HT-29 (cell line): ENCODE measurements at regions not wholly inside any gene's neighbourhood (a gene's known extent, or its start where the extent isn't known, plus 50 kb on each side); places are given as distances from the start of the nearest gene placed in this dataset.

Source experiments
- DNase-seq: peaks from one replicate; pipeline ENCODE4 v3.0.0-alpha.2; 2015; ENCODE audit warnings: low spot score

GRCh38 chr2:22530131-22530530, 854.8 kb upstream of the KLHL29 start:
- no peak for DNase-seq

GRCh38 chr2:22536133-22536532, 848.8 kb upstream of the KLHL29 start:
- DNase-seq: peak; percentile 2

GRCh38 chr2:22554453-22554852, 830.5 kb upstream of the KLHL29 start:
- DNase-seq: no peak

DNA sequence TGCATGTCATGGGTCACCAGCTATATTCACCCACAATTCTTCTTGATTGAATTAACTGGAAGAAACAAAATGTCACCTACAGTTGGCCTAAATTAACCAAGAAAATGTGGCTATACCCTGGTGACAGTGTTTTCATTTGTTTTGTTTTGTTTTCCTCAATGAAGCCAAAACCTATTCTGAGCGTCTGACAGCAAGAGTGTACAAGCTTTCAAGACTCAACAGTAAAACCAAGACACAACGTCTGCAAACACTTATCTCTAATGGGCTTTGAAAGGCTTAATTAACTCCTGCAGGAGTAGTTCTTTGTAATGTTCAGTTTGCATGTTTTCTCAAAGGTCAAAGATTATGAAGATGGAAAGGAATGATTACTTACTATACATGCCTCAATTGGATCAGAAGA, 827.6 kb upstream of the KLHL29 start:
- no peak for DNase-seq

DNA sequence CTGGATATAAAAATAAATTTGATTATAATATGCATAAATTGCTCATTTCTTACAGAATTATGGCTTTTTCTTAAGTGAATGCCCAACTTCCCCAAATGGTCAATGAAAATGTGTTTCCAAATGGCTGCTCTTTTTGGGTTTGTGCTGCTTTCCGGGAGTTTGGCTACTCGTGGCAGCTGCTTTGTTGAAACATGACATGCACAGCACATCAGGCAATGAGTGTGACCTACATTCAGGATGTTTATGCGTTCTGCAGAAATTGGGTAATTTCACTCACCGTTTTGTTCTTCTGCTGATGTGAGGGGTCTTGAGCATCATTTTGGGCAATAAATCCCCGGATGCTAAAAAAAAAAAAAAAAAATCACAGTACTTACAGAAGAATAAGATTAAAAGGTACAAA, 825.0 kb upstream of the KLHL29 start:
- DNase-seq: no peak

- DNase-seq: no peak
These were observed 805.6 kb upstream of the KLHL29 start for GRCh38 chr2:22579341-22579740.

- DNase-seq: no peak
These were observed 802.9 kb upstream of the KLHL29 start for GRCh38 chr2:22582107-22582506.

GRCh38 chr2:22596306-22596705, 788.7 kb upstream of the KLHL29 start:
- no peak for DNase-seq

- no peak for DNase-seq
These were observed 784.8 kb upstream of the KLHL29 start for GRCh38 chr2:22600156-22600555.

- no peak for DNase-seq
These were observed 784.0 kb upstream of the KLHL29 start for GRCh38 chr2:22600999-22601398.

DNA sequence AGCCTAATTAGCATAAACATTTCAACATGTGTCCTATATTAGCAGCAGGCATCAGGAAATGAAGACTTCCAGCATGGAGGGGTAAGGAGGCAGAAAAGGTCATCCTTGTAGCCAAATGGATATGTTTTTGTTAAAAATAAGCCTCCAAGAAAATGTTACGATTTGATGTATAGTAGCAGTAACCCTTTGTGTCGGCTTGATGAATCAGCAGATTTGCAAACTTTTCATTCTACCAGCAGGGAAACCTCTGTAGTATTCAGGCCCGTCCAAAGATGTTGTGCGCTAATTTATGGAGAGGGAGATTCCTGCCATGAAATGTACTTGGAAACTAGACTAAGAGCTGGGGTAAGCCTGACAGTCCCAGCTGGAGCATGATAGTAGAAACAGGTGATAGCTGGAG, 780.8 kb upstream of the KLHL29 start:
- no peak for DNase-seq

GRCh38 chr2:22616031-22616430, 768.9 kb upstream of the KLHL29 start:
- no peak for DNase-seq

DNA sequence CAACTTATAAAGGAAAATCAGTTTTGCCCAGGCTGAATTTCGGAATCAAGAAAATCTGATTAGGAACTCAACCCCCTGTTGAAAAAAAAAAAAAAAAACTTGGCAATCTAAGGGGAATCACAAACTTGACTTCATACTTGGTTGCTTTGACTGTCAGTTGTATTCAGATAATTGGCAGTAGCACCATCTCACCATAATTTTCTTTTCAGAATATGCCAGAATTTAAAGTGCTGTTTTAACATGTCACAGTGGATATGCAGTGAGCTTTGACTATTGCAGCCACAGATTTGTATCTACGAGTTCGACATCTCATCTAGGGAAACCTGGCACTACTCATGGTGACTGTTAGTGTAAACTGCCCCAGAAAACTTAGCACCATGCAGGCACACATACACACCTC, 761.4 kb upstream of the KLHL29 start:
- no peak for DNase-seq

DNA sequence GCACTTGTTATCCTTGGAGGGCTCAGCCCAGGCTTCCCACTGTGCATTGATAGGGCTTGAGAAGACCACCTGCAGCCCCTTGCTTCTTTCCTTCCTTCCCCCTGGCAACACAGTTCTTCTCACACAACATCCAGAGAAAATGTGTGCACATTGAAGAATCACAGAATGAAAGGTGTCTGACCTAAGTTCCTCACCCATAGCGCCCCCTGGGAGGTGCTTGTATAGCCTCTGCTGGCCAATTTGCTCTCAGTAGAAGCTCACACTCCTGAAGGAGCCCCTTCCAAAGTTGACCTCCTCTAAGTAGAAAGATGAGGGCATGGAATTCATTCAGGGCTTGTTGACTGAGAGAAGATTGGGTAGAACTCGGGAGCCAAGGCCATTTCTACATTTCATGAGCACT, 758.4 kb upstream of the KLHL29 start:
- peak; percentile 22 for DNase-seq

GRCh38 chr2:22628221-22628620, 756.8 kb upstream of the KLHL29 start:
- no peak for DNase-seq

GRCh38 chr2:22628906-22629305, 756.1 kb upstream of the KLHL29 start:
- no peak for DNase-seq

DNA sequence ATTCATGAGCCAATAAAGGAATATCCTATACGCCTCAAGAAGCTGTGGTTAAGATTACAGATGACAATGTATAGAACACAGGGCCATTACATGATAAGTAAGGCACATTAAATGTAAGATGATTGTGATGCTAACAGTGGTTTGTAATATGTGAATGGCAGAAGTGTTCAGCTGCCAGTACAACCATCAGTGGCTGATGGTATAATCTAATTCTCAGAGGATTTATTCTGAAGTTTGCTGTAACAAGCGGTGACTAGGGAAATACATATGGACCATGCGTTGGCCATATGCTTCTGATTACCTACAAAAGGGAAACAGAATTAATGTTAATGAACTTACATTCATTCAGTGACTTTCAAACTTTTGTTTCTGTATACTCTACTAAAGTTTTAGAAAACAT, 750.8 kb upstream of the KLHL29 start:
- no peak for DNase-seq

- DNase-seq: no peak
These were observed 728.6 kb upstream of the KLHL29 start for GRCh38 chr2:22656426-22656825.

- DNase-seq: no peak
These were observed 711.5 kb upstream of the KLHL29 start for GRCh38 chr2:22673529-22673928.

DNA sequence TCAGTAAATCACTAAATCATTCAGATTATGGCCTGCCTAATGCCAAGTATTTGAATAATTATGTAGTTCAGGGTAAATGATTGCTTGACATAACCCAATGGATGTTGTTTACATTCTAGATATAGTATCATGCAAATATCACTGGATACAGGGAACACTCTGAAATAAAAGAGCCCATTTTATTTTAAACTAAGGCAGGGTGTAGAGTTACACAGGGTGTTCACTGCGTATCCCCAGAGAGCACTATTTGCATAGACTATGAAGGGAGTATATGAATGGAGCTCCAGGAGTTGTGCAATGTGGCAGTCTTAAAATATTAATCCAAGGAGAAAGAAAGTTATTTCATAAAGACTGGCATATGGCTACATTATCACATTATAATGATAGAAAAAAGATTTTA, 701.1 kb upstream of the KLHL29 start:
- no peak for DNase-seq

DNA sequence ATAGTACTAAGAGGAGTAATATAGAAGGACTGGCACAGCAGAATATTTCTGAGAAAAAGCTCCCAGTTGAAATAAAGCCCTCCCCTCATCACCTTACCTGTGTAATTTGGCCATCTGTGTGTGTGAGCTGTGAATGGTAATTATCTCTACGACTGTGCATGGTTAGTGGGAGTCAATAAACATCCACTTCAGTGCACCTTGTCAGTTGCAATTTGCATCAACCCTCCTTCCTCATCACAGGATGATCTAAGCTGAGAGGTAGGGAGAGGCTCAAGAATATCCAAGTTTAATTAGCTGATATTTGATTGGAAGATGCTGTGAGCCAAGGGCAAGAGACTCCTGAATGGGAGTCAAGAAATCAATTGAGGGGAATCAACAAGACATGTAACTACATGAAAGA, 694.9 kb upstream of the KLHL29 start:
- DNase-seq: no peak

DNA sequence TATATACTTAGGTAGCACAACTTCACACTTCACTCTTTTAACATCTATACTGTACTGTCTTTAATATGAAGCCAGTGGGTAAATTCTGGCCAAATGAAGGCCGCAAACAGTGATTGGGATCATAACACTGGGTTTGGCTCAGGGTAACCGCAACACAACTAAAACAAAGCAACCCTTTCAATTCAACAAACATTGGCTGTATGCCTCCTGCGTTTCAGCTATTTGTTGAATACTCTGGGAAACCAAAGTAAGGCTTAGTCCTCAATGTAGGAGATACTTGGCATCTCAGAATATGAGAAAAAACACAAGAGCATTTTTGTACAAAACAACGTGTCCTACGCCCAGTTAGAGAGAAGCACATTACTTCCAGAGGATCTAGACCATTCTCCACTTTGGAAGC, 693.3 kb upstream of the KLHL29 start:
- no peak for DNase-seq

GRCh38 chr2:22692746-22693145, 692.2 kb upstream of the KLHL29 start:
- no peak for DNase-seq

GRCh38 chr2:22694300-22694699, 690.7 kb upstream of the KLHL29 start:
- DNase-seq: no peak

DNA sequence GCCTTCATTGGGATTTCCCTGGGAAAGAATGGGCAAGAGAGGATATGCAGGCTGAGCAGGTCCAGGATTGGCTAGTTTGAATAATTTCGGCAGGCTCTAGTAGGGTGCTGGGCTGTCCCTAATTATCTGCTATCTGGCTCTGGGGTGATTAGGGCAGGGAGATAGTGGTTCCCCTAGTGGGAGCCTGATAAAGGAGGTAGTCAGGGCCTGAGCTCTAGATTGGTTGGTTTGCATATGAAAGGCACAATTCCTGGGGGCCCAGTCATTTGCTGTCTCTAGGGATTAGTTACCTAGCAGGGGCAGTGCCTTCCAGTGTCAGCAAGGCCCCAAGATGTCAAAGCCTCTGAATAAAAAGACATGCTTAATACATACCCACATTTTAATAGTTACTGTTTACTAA, 690.1 kb upstream of the KLHL29 start:
- DNase-seq: no peak
